Loucy (cell line): ENCODE measurements at regions not wholly inside any gene's neighbourhood (a gene's known extent, or its start where the extent isn't known, plus 50 kb on each side); places are given as distances from the start of the nearest gene placed in this dataset.

ENCODE experiments used
- H2AFZ ChIP-seq: fragments of 200-600 bp; sonication (generic); 2 replicates; pipeline ENCODE4 v1.6.0; 2016; ENCODE audit warnings: antibody characterized with exemption, mild to moderate bottlenecking, low read length, moderate library complexity
- H3F3A ChIP-seq: fragments of 200-600 bp; 2 replicates; pipeline ENCODE4 v1.6.0; 2016; ENCODE audit warnings: antibody characterized with exemption, low read depth, mild to moderate bottlenecking
- H3K27me3 ChIP-seq: fragments of 200-600 bp; sonication (generic); 2 replicates; pipeline ENCODE4 v1.6.1; 2014; ENCODE audit warnings: low read length, mild to moderate bottlenecking; ENCODE audit not compliant: insufficient read depth, poor library complexity, severe bottlenecking
- H3K36me3 ChIP-seq: fragments of 200-600 bp; sonication (generic); 2 replicates; pipeline ENCODE4 v1.6.1; 2016; ENCODE audit warnings: low read length; ENCODE audit not compliant: insufficient read depth
- H3K4me1 ChIP-seq: fragments of 200-600 bp; sonication (generic); 2 replicates; pipeline ENCODE4 v1.5.1; 2014; ENCODE audit warnings: low read length, mild to moderate bottlenecking; ENCODE audit not compliant: insufficient read depth, poor library complexity, severe bottlenecking
- H3K4me2 ChIP-seq: fragments of 200-600 bp; sonication (generic); 2 replicates; pipeline ENCODE4 v1.6.0; 2014; ENCODE audit warnings: antibody characterized with exemption, low read length, low read depth, mild to moderate bottlenecking; ENCODE audit not compliant: poor library complexity, severe bottlenecking
- H3K4me3 ChIP-seq: fragments of 200-600 bp; sonication (generic); 2 replicates; pipeline ENCODE4 v1.5.1; 2014; ENCODE audit warnings: low read length, mild to moderate bottlenecking, mixed read lengths; ENCODE audit not compliant: poor library complexity, severe bottlenecking
- H3K79me2 ChIP-seq: fragments of 200-600 bp; sonication (generic); 2 replicates; pipeline ENCODE4 v1.6.1; 2014; ENCODE audit warnings: low read length; ENCODE audit not compliant: insufficient read depth
- H3K9ac ChIP-seq: fragments of 200-600 bp; sonication (generic); 2 replicates; pipeline ENCODE4 v1.6.0; 2014; ENCODE audit warnings: mild to moderate bottlenecking, low read depth, low read length, moderate library complexity; ENCODE audit not compliant: poor library complexity, severe bottlenecking
- H3K9me2 ChIP-seq: fragments of 200-600 bp; sonication (generic); replicated peaks from 2 replicates; pipeline ENCODE4 v1.6.1; 2016; ENCODE audit warnings: low read depth, low read length, mixed read lengths
- H3K9me3 ChIP-seq: fragments of 200-600 bp; sonication (generic); 2 replicates; pipeline ENCODE4 v1.6.1; 2014; ENCODE audit warnings: mild to moderate bottlenecking, antibody characterized with exemption, low read length, low read depth; ENCODE audit not compliant: insufficient read depth
- H4K20me1 ChIP-seq: fragments of 200-600 bp; sonication (generic); 2 replicates; pipeline ENCODE4 v1.6.0; 2014; ENCODE audit warnings: antibody characterized with exemption, low read length, mild to moderate bottlenecking; ENCODE audit not compliant: insufficient read depth, poor library complexity, severe bottlenecking
- EZH2phosphoT487 ChIP-seq: fragments of 200-600 bp; IDR thresholded peaks from 2 replicates; pipeline ENCODE4 v1.6.1; 2018; ENCODE audit warnings: antibody characterized with exemption, mild to moderate bottlenecking, moderate library complexity, borderline replicate concordance
- TF ChIP-seq, protein P1 (sequence below): fragments of 200-600 bp; sonication (generic); conservative IDR thresholded peaks from 2 replicates; pipeline ENCODE4 v1.5.1; 2014; ENCODE audit warnings: mild to moderate bottlenecking, antibody characterized with exemption, low read length

DNA sequence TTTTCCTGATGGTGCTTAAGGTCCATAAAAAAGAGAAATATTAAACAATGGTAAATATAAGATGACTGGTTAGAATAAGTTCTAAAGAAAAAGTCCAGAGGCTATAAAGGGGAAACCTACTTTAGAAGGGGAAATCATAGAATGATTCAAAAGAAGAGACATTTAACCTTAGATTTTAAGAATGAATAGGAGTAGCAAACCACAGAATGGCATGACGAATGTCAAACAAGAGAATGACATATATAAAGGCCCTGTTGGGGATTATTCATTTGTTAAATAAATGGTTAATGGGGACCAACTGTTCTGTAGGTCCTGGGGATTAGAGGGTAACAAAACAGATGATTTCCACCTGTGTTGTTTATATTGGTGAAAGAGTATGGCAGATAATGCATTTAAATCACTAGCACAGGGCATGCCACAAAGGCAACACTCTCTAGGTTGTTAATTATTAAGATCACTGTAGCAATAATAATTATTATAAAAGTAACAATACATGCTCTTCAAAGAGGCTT is 495.2 kb upstream of the GRIA1 start:
- Histone ChIP-seq H3K27me3 (no peaks in the 10 kb centered on the region), H3K9me3 (no peaks in the 10 kb centered on the region), H3K9me2 (no peaks in the 10 kb centered on the region), H3K4me1 (no peaks in the 10 kb centered on the region), H3K79me2 (no peaks in the 10 kb centered on the region), H2AFZ (no peak overlapping the region), H3F3A (no peaks in the 10 kb centered on the region), H3K9ac (no peak overlapping the region), H3K4me2 (no peak overlapping the region), H4K20me1 (no peaks in the 10 kb centered on the region), H3K4me3 (no peak overlapping the region), H3K36me3 (no peaks in the 10 kb centered on the region)
- no peak for TF ChIP-seq EZH2phosphoT487
- TF ChIP-seq, protein P1, sequence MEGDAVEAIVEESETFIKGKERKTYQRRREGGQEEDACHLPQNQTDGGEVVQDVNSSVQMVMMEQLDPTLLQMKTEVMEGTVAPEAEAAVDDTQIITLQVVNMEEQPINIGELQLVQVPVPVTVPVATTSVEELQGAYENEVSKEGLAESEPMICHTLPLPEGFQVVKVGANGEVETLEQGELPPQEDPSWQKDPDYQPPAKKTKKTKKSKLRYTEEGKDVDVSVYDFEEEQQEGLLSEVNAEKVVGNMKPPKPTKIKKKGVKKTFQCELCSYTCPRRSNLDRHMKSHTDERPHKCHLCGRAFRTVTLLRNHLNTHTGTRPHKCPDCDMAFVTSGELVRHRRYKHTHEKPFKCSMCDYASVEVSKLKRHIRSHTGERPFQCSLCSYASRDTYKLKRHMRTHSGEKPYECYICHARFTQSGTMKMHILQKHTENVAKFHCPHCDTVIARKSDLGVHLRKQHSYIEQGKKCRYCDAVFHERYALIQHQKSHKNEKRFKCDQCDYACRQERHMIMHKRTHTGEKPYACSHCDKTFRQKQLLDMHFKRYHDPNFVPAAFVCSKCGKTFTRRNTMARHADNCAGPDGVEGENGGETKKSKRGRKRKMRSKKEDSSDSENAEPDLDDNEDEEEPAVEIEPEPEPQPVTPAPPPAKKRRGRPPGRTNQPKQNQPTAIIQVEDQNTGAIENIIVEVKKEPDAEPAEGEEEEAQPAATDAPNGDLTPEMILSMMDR = no peak

DNA sequence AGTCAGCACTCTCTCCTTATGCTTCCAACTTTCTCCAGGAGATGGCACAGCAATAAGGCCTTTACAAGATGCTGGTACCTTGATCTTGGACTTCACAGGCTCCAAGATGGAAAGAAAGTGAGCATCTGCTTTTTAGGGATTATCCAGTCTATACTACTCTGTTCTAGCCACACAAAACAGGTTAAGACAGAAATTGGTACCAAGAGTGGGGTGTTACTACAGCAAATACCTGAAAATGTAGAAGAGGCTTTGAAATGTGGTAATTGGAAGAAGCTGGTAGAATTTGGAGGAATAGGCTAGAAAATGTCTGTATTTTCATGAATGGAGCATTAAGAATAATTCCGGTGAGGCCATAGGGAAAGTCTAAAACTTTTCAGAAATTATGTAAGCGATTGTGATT is 484.8 kb upstream of the GRIA1 start:
- no peaks in the 10 kb centered on the region for H3K36me3 ChIP-seq
- H3K9me2 ChIP-seq = no peaks in the 10 kb centered on the region
- no peak overlapping the region for H3K9ac ChIP-seq
- no peaks in the 10 kb centered on the region for H4K20me1 ChIP-seq
- H3K79me2 ChIP-seq = no peaks in the 10 kb centered on the region
- H3K9me3 ChIP-seq = no peaks in the 10 kb centered on the region
- H3F3A ChIP-seq = no peaks in the 10 kb centered on the region
- no peak overlapping the region for H3K4me3 ChIP-seq
- no peak overlapping the region for H2AFZ ChIP-seq
- no peak for TF ChIP-seq EZH2phosphoT487
- TF ChIP-seq, protein P1 = no peak
- H3K4me2 ChIP-seq = no peak overlapping the region
- H3K4me1 ChIP-seq = no peaks in the 10 kb centered on the region
- no peaks in the 10 kb centered on the region for H3K27me3 ChIP-seq

DNA sequence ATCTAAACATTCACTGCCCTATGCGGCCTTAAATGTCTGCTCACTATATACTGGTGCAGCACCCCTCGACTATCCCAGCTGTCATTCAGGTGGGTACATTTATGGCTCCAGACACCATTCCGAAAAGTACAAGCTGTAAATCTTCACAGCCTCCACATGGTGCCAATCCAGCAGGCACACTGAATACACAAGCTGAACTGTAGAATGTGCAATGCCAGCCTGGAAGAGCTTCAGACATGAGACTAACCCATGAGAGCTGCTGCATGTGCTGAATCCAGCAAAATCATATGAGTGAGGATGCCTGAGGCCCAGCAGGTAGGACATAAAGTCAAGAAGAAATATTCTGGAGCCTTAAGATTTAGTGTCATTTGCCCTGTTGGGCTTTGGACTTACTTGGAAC is 483.8 kb upstream of the GRIA1 start:
- Histone ChIP-seq H3K9ac (no peak overlapping the region), H3K4me3 (no peak overlapping the region), H2AFZ (no peak overlapping the region), H3F3A (no peaks in the 10 kb centered on the region), H3K79me2 (no peaks in the 10 kb centered on the region), H3K9me2 (no peaks in the 10 kb centered on the region), H3K4me2 (no peak overlapping the region), H3K9me3 (no peaks in the 10 kb centered on the region), H3K4me1 (no peaks in the 10 kb centered on the region), H4K20me1 (no peaks in the 10 kb centered on the region), H3K36me3 (no peaks in the 10 kb centered on the region), H3K27me3 (no peaks in the 10 kb centered on the region)
- TF ChIP-seq, protein P1 = no peak
